GM21737 (cell line): ENCODE measurements at regions not wholly inside any gene's neighbourhood (a gene's known extent, or its start where the extent isn't known, plus 50 kb on each side); places are given as distances from the start of the nearest gene placed in this dataset.

Experiments
- ATAC-seq: cut with Tn5 transposase; IDR thresholded peaks from one replicate; pipeline ENCODE4 v1.9.1; 2021; ENCODE audit warnings: mild to moderate bottlenecking, moderate library complexity; ENCODE audit not compliant: unreplicated experiment

GRCh38 chr10:131726967-131727366, 173.8 kb upstream of the PPP2R2D start:
- ATAC-seq, result no peak

GRCh38 chr10:131727560-131727959, 173.2 kb upstream of the PPP2R2D start:
- ATAC-seq, result no peak

GRCh38 chr10:131728286-131729228, 172.3 kb upstream of the PPP2R2D start:
- no peak for ATAC-seq

GRCh38 chr10:131729361-131729760, 171.4 kb upstream of the PPP2R2D start:
- ATAC-seq, result no peak

- no peak for ATAC-seq
Measured at GRCh38 chr10:131729938-131730660, 170.7 kb upstream of the PPP2R2D start.

GRCh38 chr10:131730771-131731497, 169.9 kb upstream of the PPP2R2D start:
- no peak for ATAC-seq

GRCh38 chr10:131731780-131732630, 168.8 kb upstream of the PPP2R2D start:
- no peak for ATAC-seq

GRCh38 chr10:131732631-131733127, 168.1 kb upstream of the PPP2R2D start:
- no peak for ATAC-seq

GRCh38 chr10:131733596-131733995, 167.2 kb upstream of the PPP2R2D start:
- no peak for ATAC-seq

- no peak for ATAC-seq
Measured at GRCh38 chr10:131735577-131735976, 165.2 kb upstream of the PPP2R2D start.

GRCh38 chr10:131736321-131736980, 164.4 kb upstream of the PPP2R2D start:
- ATAC-seq, result no peak

GRCh38 chr10:131737543-131738395, 163.0 kb upstream of the PPP2R2D start:
- no peak for ATAC-seq

GRCh38 chr10:131738396-131738735, 162.4 kb upstream of the PPP2R2D start:
- ATAC-seq, result no peak

GRCh38 chr10:131739206-131739605, 161.6 kb upstream of the PPP2R2D start:
- ATAC-seq, result no peak

- no peak for ATAC-seq
Measured at GRCh38 chr10:131742500-131742951, 158.3 kb upstream of the PPP2R2D start.

- ATAC-seq, result peak; percentile 64
Measured at GRCh38 chr10:131743190-131744151, 157.3 kb upstream of the PPP2R2D start.

- ATAC-seq, result no peak
Measured at GRCh38 chr10:131744346-131744745, 156.5 kb upstream of the PPP2R2D start.

GRCh38 chr10:131745591-131745990, 155.2 kb upstream of the PPP2R2D start:
- no peak for ATAC-seq
